ENCODE measurements at regions not wholly inside any gene's neighbourhood (a gene's known extent, or its start where the extent isn't known, plus 50 kb on each side); places are given as distances from the start of the nearest gene placed in this dataset.

DNA sequence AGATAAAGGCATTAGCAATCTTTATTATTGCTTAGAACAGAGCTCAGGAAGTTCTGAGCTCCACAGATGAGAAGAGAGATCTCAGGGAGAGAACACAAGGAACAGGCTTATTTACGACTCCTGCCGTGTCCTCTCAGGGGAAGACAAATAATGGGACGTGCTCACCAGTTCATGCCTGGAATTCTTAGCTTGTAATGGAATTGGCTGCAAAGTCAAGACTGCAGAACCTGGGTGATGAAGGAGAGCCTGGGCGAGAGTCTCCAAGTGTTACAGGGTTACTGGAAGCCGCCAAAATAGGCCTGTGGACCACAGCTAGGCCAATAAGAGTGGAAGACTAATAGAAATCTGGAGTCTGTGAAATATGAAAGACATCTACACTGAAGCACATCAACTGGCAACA is 174.5 kb upstream of the ADAMTSL1 start:
- no peak for TF ChIP-seq POLR2A (IDR thresholded peaks at IDR 0.05; ENCODE audit: low read length)
- TF ChIP-seq GATA1 (IDR thresholded peaks at IDR 0.05; ENCODE audit: low read depth, low read length) = no peak

All from erythroblast (primary cell).